Stimulated activated CD8-positive, alpha-beta memory T cell treated with anti-CD3 and anti-CD28 coated beads, Interleukin-7, amount 100 ng/mL, for 48 hours (primary cell): ENCODE measurements at regions not wholly inside any gene's neighbourhood (a gene's known extent, or its start where the extent isn't known, plus 50 kb on each side); places are given as distances from the start of the nearest gene placed in this dataset.

Source experiments
- DNase-seq, 2 donors: peaks; one replicate each; pipeline ENCODE4 v3.0.0-alpha.2; 2020; ENCODE audit warnings: low read depth in 1 of 2; ENCODE audit errors: extremely low read depth in 1 of 2

DNA sequence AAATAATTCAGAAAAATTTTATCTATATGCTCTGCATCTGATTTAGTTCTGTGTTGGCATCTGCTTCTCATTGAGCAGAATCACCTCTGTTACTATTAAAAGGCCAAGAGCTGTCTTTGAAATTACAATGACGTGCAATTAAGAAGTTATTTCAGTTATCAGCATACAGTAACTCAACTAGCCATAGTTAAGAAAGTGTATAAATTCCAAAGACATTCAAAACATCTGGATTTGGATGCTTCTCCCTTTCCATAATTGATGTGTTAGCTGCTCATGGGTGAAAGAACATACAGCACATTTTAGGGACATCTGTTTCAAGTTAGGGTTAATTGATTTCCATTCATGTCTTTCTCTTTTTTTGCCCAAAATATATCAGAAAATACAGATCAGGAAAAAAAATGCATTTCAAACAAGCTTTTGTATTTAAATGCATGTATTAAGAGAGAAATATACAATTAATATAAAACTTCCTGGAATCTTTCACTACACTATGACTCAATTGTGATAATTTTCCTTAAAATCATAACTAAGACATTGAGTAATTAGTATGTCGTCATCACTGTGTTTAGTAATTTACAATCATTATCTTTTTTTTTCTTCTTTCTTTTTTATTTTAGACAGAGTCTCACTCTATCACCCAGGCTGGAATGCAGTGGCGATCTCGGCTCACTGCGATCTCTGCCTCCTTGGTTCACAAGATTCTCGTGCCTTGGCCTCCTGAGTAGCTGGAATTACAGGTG lies 82.7 kb upstream of the MBNL1 start:
- no peak for DNase-seq

DNA sequence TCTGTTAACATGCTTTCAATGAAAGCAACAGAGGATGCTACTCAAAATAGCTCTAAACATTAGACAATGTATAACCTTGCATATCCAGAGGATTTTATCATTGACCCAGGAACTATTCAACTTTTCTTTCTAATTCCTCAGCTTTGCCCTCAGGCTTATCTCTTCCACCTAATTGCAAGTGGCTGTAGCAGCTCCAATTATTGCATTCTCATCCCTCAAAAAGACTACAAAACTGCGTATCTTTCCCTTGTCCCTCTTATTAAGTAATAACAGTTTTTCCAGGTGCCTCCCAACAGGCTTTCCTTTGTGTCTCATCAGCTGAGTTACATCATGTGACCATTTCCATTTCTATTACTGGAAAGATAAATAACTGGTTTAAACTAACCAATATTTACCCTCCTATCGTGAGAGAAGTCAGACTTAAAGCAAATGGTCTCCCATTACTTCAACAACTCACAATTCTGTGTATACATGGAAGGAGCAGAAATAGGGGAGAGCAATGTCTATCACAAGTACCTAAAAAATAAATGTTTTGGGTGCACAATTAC lies 78.0 kb upstream of the MBNL1 start:
- DNase-seq = no peak

DNA sequence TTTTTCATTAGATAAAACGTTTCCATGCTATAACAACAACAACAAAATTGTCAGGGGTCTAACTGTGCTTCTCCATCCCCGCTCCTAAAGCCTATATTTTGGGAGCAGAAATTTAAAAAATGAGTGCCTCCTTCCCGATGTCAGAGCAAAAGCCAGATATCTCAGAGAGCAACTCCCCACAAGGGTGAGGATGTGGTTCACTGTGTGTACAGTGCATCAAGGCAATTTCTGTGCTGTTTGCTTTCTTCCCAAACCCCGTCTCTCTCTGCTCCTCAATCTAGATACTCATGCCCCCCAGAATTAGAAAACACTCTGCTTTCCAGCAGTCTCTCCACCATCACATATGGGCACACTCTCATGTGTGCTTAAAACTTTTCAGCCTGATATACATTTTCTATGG lies 76.7 kb upstream of the MBNL1 start:
- DNase-seq = no peak

GRCh38 chr3:152192936-152193672 lies 75.6 kb upstream of the MBNL1 start:
- no peak for DNase-seq

- no peak for DNase-seq
Measured at GRCh38 chr3:152193673-152194267, 75.0 kb upstream of the MBNL1 start.

DNA sequence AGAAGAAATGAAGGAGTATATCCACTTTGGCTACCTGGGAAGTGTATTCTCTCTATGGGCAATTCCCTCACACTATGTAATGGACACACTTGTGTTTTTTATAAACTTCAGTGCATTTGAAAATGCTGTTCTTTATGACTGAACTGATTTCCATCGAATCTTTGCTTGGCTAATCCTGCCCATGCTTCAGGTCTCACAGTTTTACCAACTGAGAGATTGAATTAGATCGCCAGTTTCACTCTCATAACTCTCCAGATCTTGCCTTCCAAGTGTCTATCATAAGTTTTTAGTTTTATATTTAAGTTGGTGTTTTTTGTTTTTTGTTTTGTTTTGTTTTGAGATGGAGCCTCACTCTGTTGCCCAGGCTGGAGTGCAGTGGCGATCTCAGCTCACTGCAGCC lies 73.5 kb upstream of the MBNL1 start:
- DNase-seq = no peak

GRCh38 chr3:152196782-152197181 lies 71.9 kb upstream of the MBNL1 start:
- DNase-seq = no peak

DNA sequence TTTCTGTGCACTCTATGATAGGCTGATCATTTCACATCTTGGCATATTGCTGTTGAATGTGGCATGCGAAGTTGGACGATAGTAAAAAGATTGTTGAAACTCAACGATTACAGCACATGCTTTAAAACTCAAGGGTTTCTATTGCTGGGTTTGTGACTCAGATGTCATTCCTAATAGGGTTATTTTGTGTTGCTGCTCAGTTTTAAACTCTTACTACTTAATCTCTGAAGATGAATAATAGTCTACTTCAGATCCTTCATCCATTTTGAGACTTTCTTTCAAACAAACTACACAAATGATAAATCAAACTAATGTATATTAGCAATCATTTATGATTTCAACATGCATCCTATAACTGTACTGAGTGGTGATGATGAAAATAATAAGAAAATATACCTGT lies 71.3 kb upstream of the MBNL1 start:
- DNase-seq = no peak

GRCh38 chr3:152197937-152198336 lies 70.8 kb upstream of the MBNL1 start:
- no peak for DNase-seq

GRCh38 chr3:152198665-152199064 lies 70.1 kb upstream of the MBNL1 start:
- DNase-seq = no peak

GRCh38 chr3:152199102-152199840 lies 69.5 kb upstream of the MBNL1 start:
- no peak for DNase-seq

DNA sequence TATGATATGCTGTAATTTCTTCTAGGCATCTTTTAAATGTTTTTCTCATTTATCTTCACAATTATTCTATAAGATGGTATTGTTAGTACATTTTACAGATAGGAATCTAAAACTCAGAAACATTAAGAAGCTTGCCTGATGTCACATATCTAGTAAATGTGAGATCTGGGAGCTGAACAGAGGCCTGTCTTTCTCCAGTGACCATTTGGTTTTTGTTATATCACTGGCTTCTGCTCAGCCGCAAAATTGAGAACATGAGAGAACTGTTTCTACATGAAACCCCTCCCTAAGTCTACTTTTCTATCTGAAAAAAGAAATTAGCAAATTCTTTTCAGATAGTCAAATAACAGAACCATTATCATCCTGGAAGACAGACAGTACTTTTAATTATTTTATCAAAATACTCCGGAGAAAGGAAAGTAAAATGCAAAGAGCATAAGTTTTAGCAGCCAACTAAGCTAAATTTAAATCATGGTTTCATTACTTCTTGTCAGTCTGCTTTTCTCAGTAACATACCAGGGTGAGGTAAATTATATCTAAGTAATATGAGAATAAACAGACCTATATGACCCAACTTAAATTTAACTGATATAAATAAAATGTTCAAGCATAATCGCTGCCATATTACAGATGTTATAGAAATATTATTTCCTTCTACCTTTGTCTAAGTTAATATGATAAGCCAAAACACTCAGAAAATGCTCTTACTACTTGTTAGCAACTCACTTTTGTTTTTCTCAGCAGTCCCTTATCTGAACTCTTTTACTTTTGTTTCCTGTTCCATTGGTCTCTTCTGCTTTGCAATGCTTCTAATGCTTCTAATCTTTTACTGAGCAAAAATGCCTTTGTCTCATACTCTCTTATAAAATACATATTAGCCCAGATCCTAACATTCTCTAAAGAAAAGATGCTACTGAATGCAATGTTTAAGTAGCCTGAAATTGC lies 68.0 kb upstream of the MBNL1 start:
- no peak for DNase-seq

DNA sequence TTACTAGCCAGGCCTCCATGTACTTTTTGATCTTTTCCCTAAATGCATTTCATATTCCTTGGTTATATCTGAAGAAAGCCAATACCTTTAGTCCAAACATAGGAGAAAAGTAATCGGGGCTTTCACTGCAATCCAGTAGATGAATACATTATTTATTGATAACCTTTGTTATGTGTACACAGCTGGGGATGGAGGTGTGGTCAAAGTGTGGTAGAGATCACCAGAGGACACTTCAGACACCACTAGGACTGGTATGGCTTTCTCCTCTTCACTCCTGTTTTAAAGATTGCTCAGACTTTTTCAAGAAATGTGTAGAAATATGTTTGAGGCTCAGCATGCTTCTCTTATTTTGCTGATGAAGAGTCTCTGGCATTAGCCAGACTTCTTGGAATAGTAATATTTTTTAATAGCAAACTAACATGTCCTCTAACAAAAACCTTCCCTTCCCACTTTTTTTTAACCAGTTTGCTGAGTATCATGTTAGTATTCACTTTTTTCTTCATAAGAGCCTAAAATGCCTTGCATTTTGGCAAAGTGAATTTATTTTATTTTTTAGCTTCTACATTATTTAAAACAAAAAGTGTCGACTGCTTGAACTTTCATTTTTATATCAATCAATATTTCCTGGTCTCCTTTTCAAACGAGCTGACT lies 65.6 kb upstream of the MBNL1 start:
- no peak for DNase-seq

DNA sequence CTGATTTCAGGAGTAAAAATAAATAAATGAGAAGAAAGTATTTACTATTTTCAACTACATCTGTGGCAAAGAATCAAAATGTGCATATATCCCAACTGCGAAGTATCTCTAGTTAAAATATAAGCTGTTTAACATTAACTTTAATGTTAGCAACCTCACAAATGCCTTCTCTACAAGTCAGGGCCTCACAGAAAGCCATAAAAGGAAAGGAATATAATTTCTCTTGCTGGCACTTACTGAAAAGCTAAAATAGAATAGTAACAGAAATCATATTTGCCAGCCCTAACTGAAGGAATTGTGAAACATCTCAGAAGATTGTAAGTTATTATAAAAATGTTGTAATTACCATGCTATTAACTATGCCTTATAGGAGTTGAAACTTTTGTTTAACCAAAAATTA lies 65.1 kb upstream of the MBNL1 start:
- DNase-seq = no peak

DNA sequence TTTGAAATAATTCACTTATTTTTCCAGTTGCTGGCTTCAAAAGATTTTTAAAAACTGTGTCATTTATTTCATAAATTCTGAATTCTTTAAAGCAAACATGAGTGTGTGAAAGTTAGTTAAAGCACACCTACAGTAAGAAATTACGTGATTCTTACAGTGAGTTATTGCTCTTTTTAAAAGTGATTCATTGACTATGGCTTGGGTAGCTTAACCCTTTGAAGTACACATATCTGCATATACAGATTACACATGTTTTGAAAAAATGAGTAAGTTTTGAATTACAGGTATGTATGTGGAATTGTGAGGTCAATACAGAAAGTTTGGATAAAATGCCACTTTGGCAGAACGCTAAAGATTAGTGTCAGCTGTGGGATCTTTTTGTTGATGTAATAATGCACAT lies 64.5 kb upstream of the MBNL1 start:
- DNase-seq = no peak

DNA sequence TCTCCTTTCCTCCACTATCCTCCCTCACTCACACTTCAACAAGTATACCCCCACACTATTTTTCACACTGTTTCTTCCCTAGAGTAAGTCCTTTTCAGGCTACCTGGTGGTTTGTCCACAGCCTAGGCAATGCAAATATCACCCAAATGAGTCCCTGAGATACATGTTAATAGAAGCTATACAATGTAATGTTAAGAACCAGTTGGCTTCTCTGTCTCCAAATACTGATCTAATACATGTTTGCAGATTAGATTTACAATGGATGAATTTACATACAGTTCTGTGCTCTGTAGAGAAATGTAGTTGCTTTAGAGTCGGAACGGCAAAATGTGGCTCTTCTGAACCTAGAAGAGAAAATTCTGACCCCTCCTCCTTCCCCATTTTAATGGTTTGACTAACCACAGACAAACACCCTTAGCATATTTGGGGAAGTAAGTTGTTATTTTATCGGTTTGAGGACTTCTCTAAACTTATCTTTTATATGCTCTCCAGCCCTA lies 63.6 kb upstream of the MBNL1 start:
- no peak for DNase-seq

DNA sequence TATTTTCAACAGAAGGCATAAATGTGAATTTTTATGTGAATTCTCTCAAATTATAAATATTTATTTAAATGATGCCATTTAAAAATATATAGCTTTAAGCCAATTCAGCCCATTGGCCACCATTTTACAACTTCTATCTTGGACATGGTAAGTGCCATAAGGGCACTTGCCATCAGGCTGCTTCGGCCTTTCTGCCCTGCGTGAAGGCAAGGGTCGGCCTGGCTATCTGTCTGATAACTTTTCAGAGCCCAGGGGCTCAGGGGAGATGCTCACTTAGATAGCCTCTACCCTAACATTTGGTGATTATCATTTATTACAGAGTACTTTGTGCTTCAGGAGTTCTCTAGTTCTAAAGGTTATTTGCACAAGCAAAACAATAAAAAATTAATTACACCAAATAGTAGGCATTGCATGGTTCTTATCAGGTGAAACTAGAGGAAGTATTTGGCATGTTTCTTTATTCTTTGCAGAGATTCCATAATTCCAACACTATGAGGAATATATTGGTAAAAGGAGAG lies 62.4 kb upstream of the MBNL1 start:
- DNase-seq = no peak

GRCh38 chr3:152208439-152208838 lies 60.3 kb upstream of the MBNL1 start:
- no peak for DNase-seq

DNA sequence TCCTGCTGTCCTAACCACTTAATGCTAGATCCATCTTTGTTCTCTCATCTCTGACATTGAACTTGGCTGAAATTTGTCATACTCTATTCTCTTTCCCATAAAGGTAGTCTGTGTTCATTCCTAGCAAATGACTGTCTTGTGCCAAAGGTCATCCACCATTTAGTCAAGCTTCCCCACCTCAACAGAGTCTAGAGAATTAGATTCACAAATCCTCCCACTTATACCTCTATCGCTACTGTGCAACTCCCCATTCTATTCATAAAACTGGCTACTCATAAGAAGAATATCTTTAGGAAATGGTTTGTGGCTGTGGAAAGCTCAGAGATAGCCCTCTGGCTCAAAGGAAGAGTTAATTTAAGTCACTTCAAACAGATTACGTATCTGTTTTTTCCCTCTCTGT lies 59.7 kb upstream of the MBNL1 start:
- DNase-seq = no peak
